ENCODE measurements at regions not wholly inside any gene's neighbourhood (a gene's known extent, or its start where the extent isn't known, plus 50 kb on each side); places are given as distances from the start of the nearest gene placed in this dataset.
A peak's percentile ranks its signal among the peaks of the same experiment; 100 is the strongest.

DNA sequence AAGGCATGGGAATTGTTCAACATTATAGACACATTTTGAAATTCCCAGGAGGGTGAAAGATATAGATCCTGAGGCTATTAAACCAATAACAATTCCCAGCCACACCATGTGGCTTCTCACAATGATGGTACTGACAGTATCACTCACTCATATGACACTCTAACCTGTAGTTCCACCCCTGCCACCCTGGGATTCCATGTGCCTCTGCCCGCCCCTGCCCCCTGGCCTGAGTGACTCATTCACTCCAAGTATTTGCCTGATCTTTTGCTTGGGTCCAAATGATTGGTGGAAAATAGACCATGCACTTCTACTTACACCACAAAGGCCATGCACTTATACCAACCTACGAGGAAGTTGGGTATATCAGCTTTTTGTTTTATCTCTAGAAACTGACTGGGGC is 305.2 kb upstream of the DAB2 start:
- in situ Hi-C loops (cut with HindIII; ENCODE audit: low sequenced_read_pairs), result no loop called here
- H3K4me3 ChIP-seq (ENCODE audit: low read depth, low read length), result no peak overlapping the region
- TF ChIP-seq, protein P1, sequence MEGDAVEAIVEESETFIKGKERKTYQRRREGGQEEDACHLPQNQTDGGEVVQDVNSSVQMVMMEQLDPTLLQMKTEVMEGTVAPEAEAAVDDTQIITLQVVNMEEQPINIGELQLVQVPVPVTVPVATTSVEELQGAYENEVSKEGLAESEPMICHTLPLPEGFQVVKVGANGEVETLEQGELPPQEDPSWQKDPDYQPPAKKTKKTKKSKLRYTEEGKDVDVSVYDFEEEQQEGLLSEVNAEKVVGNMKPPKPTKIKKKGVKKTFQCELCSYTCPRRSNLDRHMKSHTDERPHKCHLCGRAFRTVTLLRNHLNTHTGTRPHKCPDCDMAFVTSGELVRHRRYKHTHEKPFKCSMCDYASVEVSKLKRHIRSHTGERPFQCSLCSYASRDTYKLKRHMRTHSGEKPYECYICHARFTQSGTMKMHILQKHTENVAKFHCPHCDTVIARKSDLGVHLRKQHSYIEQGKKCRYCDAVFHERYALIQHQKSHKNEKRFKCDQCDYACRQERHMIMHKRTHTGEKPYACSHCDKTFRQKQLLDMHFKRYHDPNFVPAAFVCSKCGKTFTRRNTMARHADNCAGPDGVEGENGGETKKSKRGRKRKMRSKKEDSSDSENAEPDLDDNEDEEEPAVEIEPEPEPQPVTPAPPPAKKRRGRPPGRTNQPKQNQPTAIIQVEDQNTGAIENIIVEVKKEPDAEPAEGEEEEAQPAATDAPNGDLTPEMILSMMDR (IDR thresholded peaks at IDR 0.05; ENCODE audit: low read depth, low read length, missing control alignments), result no peak
- DNase-seq (ENCODE audit: low read depth), result no peak

DNA sequence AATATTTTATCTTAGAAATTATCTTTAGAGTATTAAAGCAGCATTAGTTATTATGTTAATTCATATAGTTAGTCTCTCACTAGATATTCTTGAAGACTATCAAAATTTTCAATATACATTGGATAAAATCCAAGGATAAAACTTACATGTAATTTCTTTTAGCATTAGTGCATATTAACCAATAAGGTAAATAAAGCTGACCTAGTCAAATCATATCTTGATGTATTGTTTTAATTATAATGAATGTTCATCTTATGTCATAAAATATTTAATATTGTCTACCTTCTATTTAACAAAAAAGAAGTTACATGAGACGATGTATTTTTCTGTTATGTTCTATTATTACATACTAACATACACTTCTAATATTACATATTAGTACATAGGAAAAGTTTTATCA is 301.7 kb upstream of the DAB2 start:
- TF ChIP-seq, protein P1 (IDR thresholded peaks at IDR 0.05; ENCODE audit: low read depth, low read length, missing control alignments), result no peak
- no peak for DNase-seq (ENCODE audit: low read depth)
- H3K4me3 ChIP-seq (ENCODE audit: low read depth, low read length), result no peak overlapping the region
- in situ Hi-C loops (cut with HindIII; ENCODE audit: low sequenced_read_pairs), result no loop called here

DNA sequence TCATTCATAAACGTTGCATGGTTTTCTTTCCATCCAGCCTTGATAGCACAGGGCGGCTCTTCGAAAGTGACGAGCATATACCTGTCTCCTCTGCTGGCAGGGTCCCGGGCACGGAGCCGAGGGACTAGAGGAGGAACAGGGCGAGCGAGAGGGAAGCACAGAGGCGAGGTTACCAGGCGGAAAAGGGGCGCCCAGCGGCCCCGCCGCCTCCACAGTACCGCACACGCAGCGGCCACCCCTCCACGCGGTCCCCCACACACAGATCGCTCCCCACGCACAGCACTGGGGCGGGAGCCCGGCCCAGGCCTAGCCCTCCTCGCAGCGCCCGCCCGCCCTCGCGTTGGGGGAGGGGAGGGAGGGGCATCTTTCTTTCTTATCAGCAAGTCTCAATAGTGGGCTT is 296.6 kb upstream of the DAB2 start:
- no peak overlapping the region for H3K4me3 ChIP-seq (ENCODE audit: low read depth, low read length)
- no peak for DNase-seq (ENCODE audit: low read depth)
- TF ChIP-seq, protein P1 (IDR thresholded peaks at IDR 0.05; ENCODE audit: low read depth, low read length, missing control alignments), result no peak
- in situ Hi-C loops (cut with HindIII; ENCODE audit: low sequenced_read_pairs), result no loop called here

DNA sequence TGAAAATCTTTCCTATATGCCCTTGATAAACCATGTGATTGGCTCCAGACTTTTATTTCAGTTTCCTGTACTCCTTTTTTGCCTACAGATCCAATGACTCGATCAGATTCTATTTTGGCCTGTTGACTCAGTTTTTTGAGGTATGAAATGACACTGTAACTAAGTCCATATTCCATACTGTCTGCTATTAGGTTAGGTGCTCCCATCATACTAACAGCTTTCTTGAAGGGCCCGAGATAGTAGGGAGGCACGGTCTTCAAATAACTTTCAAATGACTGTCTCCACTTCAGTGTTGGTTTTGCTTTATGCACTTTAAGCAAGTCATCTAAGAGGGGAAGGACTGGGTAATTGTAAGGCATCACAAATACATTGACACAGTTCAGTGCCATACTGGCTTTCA is 295.4 kb upstream of the DAB2 start:
- TF ChIP-seq, protein P1 (IDR thresholded peaks at IDR 0.05; ENCODE audit: low read depth, low read length, missing control alignments), result no peak
- in situ Hi-C loops (cut with HindIII; ENCODE audit: low sequenced_read_pairs), result no loop called here
- DNase-seq (ENCODE audit: low read depth), result no peak
- H3K4me3 ChIP-seq (ENCODE audit: low read depth, low read length), result no peak overlapping the region

DNA sequence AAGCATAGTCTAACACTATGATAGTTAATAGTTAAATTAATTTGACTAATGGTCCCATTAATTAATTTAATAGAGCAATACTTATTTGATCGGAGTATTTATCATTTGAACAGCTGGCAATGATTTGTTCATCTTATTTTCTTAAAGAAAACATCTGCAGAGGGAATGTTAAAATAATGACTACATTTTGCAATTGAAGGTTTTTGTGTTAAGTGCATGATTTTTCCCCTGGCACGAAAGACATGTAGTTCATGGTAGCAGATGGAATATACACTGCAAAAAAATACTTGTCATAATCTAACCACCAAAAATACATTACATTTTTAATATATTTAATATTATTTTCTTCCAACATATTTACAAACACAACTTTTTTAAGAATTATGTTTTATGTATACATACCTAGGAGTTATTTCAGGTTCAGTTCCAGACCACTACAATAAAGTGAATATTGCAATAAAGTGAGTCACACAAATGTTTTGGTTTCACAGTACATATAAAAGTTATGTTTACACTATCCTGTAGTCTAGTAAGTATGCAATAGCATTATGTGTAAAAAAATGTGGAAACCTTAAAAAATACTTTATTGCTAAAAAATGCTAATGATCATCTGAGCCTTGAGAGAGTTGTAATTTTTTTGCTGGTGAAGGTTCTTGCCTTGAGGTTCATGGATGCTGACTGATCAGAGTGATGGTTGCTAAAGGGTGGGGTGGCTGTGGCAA is 292.6 kb upstream of the DAB2 start:
- no peak overlapping the region for H3K4me3 ChIP-seq (ENCODE audit: low read depth, low read length)
- TF ChIP-seq, protein P1 (IDR thresholded peaks at IDR 0.05; ENCODE audit: low read depth, low read length, missing control alignments), result no peak
- in situ Hi-C loops (cut with HindIII; ENCODE audit: low sequenced_read_pairs), result loop anchor here (5.0 kb wide), 1 partner anchor 970 kb away; no protein-coding TSS in a partner anchor
- peak; percentile 16 for DNase-seq (ENCODE audit: low read depth)

DNA sequence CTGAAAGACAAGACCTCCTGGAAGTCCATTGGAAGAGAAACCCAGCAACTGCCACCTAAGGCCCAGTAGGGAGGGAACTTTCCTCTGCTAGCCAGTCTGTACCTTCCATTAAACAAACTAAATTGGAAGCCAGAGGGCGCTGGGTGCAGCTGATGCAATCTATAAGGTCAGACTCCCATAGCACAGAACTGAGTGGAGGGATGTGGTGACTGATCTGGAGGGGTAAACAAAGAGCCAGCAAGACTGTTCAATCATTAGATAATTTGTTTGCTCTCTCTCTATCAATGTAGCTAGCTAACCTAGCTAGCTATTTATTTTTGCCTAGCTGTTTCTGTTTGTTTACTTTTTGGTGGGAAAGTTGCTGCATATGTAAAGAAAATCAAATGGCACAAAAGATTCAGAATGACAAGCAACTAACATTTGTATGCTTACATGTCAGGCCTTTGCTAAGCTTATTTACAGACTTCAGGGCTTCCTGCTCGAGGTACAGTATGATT is 291.8 kb upstream of the DAB2 start:
- H3K4me3 ChIP-seq (ENCODE audit: low read depth, low read length), result no peak overlapping the region
- peak; percentile 38 for DNase-seq (ENCODE audit: low read depth)
- TF ChIP-seq, protein P1 (IDR thresholded peaks at IDR 0.05; ENCODE audit: low read depth, low read length, missing control alignments), result peak; percentile 56
- in situ Hi-C loops (cut with HindIII; ENCODE audit: low sequenced_read_pairs), result loop anchor here (5.0 kb wide), 1 partner anchor 971 kb away; no protein-coding TSS in a partner anchor

Measured in astrocyte of the cerebellum (primary cell).